Mesendoderm (in vitro differentiated cells): ENCODE measurements at regions not wholly inside any gene's neighbourhood (a gene's known extent, or its start where the extent isn't known, plus 50 kb on each side); places are given as distances from the start of the nearest gene placed in this dataset.

Experiments used
- DNase-seq: peaks from one replicate; pipeline ENCODE4 v3.0.0; 2013
- H2AK5ac ChIP-seq: 2 replicates; pipeline ENCODE4 v1.6.1; 2013; ENCODE audit warnings: low read length, inconsistent platforms
- H2BK120ac ChIP-seq: 2 replicates; pipeline ENCODE4 v1.6.1; 2013; ENCODE audit warnings: low read depth, mild to moderate bottlenecking, low read length, moderate library complexity, mixed read lengths
- H2BK15ac ChIP-seq: replicated peaks from 2 replicates; pipeline ENCODE4 v1.6.1; 2013; ENCODE audit warnings: low read depth, mild to moderate bottlenecking, moderate library complexity
- H2BK5ac ChIP-seq: 2 replicates; pipeline ENCODE4 v1.6.1; 2013; ENCODE audit warnings: low read length, inconsistent platforms
- H3K18ac ChIP-seq: 2 replicates; pipeline ENCODE4 v1.6.1; 2013; ENCODE audit warnings: mild to moderate bottlenecking, low read length, mixed read lengths
- H3K23ac ChIP-seq: one replicate; pipeline ENCODE4 v1.6.1; 2013; ENCODE audit warnings: low read length
- H3K27ac ChIP-seq: 2 replicates; pipeline ENCODE4 v1.5.1; 2013; ENCODE audit warnings: low read depth, mild to moderate bottlenecking, inconsistent platforms, low read length, moderate library complexity
- H3K27me3 ChIP-seq: 2 replicates; pipeline ENCODE4 v1.6.1; 2013; ENCODE audit warnings: low read length, control low read depth, mild to moderate bottlenecking, inconsistent platforms; ENCODE audit not compliant: insufficient read depth, poor library complexity
- H3K36me3 ChIP-seq: 2 replicates; pipeline ENCODE4 v1.6.1; 2013; ENCODE audit warnings: low read length, inconsistent platforms; ENCODE audit not compliant: control insufficient read depth, insufficient read depth
- H3K4ac ChIP-seq: one replicate; pipeline ENCODE4 v1.6.1; 2013; ENCODE audit warnings: low read depth, mild to moderate bottlenecking, low read length, moderate library complexity
- H3K4me1 ChIP-seq: 2 replicates; pipeline ENCODE4 v1.6.1; 2013; ENCODE audit warnings: low read depth, low read length, inconsistent platforms; ENCODE audit not compliant: control insufficient read depth
- H3K4me2 ChIP-seq: 2 replicates; pipeline ENCODE4 v1.6.1; 2013; ENCODE audit warnings: low read length
- H3K4me3 ChIP-seq: 2 replicates; pipeline ENCODE4 v1.5.1; 2013; ENCODE audit warnings: mild to moderate bottlenecking, low read length
- H3K56ac ChIP-seq: one replicate; pipeline ENCODE4 v1.6.1; 2013; ENCODE audit warnings: low read length
- H3K79me1 ChIP-seq: 2 replicates; pipeline ENCODE4 v1.6.1; 2013; ENCODE audit warnings: low read length, inconsistent platforms
- H3K79me2 ChIP-seq: 2 replicates; pipeline ENCODE4 v1.6.1; 2013; ENCODE audit warnings: mild to moderate bottlenecking, low read length; ENCODE audit not compliant: control insufficient read depth, insufficient read depth
- H3K9ac ChIP-seq: 2 replicates; pipeline ENCODE4 v1.6.1; 2013; ENCODE audit warnings: low read length, inconsistent platforms
- H4K5ac ChIP-seq: one replicate; pipeline ENCODE4 v1.6.1; 2013; ENCODE audit warnings: low read length
- H4K8ac ChIP-seq: one replicate; pipeline ENCODE4 v1.6.1; 2013; ENCODE audit warnings: low read depth, mild to moderate bottlenecking, control low read depth, low read length, moderate library complexity
- WGBS: extraction: QIAGEN DNeasy Blood & Tissue Kit; methylation state at CpG from one replicate; pipeline ENCODE4 v1.1.7; 2013; ENCODE audit warnings: low lambda C conversion rate, missing lambda C conversion rate; ENCODE audit not compliant: insufficient coverage; ENCODE audit errors: extremely low coverage; 5-methylcytosine and 5-hydroxymethylcytosine counted together

GRCh38 chr5:147963948-147964693 lies 57.8 kb upstream of the C5orf46 start:
- Histone ChIP-seq H2AK5ac (no peak overlapping the region), H3K27me3 (no peaks in the 10 kb centered on the region), H3K79me2 (no peaks in the 10 kb centered on the region), H4K8ac (no peak overlapping the region), H3K27ac (no peak overlapping the region), H2BK120ac (no peak overlapping the region), H3K4me1 (peaks cover 2% of the 10 kb centered on the region), H3K79me1 (no peaks in the 10 kb centered on the region), H3K4ac (no peak overlapping the region), H3K56ac (no peak overlapping the region), H3K36me3 (no peaks in the 10 kb centered on the region), H3K23ac (no peak overlapping the region), H3K4me2 (no peak overlapping the region), H2BK5ac (no peak overlapping the region), H3K9ac (no peak overlapping the region), H3K18ac (no peak overlapping the region), H3K4me3 (no peak overlapping the region), H4K5ac (no peak overlapping the region), H2BK15ac (no peak overlapping the region)
- WGBS, result no CpG with 5 or more reads among the region's 4 CpGs
- no peak for DNase-seq

- Histone ChIP-seq H3K27ac (no peak overlapping the region), H2BK5ac (no peak overlapping the region), H3K4me3 (no peak overlapping the region), H3K23ac (no peak overlapping the region), H3K27me3 (no peaks in the 10 kb centered on the region), H2AK5ac (no peak overlapping the region), H3K4me1 (peaks cover 2% of the 10 kb centered on the region), H3K79me1 (no peaks in the 10 kb centered on the region), H4K5ac (no peak overlapping the region), H3K18ac (no peak overlapping the region), H2BK15ac (no peak overlapping the region), H4K8ac (no peak overlapping the region), H3K56ac (no peak overlapping the region), H2BK120ac (no peak overlapping the region), H3K4ac (no peak overlapping the region), H3K9ac (no peak overlapping the region), H3K79me2 (no peaks in the 10 kb centered on the region), H3K4me2 (no peak overlapping the region), H3K36me3 (no peaks in the 10 kb centered on the region)
- no peak for DNase-seq
- no CpG with 5 or more reads among the region's 2 CpGs for WGBS
Observed at GRCh38 chr5:147963436-147963835, 57.1 kb upstream of the C5orf46 start.

- Histone ChIP-seq H2BK15ac (no peak overlapping the region), H3K27ac (no peak overlapping the region)
- WGBS, result no CpG with 5 or more reads among the region's 2 CpGs
Observed at GRCh38 chr5:147961208-147961749, 54.9 kb upstream of the C5orf46 start.

GRCh38 chr5:147957901-147958300 lies 51.6 kb upstream of the C5orf46 start:
- no peak overlapping the region for H2BK15ac ChIP-seq
- no peak overlapping the region for H2BK5ac ChIP-seq
- H3K4me2 ChIP-seq, result no peak overlapping the region
- H4K8ac ChIP-seq, result no peak overlapping the region
- no peak for DNase-seq
- no peak overlapping the region for H3K56ac ChIP-seq
- no peak overlapping the region for H3K23ac ChIP-seq
- no peak overlapping the region for H4K5ac ChIP-seq
- H3K4ac ChIP-seq, result no peak overlapping the region
- no peaks in the 10 kb centered on the region for H3K36me3 ChIP-seq
- no peak overlapping the region for H2AK5ac ChIP-seq
- no peaks in the 10 kb centered on the region for H3K27me3 ChIP-seq
- peaks cover 2% of the 10 kb centered on the region for H3K4me1 ChIP-seq
- H3K79me2 ChIP-seq, result no peaks in the 10 kb centered on the region
- WGBS, result no CpG with 5 or more reads among the region's 6 CpGs
- no peaks in the 10 kb centered on the region for H3K79me1 ChIP-seq
- H3K9ac ChIP-seq, result no peak overlapping the region
- H3K18ac ChIP-seq, result no peak overlapping the region
- no peak overlapping the region for H2BK120ac ChIP-seq
- H3K27ac ChIP-seq, result no peak overlapping the region
- no peak overlapping the region for H3K4me3 ChIP-seq

More at GRCh38 chr5:147961208-147961749, 54.9 kb upstream of the C5orf46 start:
- Histone ChIP-seq H3K27me3 (no peaks in the 10 kb centered on the region), H2AK5ac (no peak overlapping the region), H3K18ac (no peak overlapping the region), H2BK120ac (no peak overlapping the region), H3K4ac (no peak overlapping the region), H3K56ac (no peak overlapping the region), H4K5ac (no peak overlapping the region), H3K4me1 (peaks cover 2% of the 10 kb centered on the region), H3K79me2 (no peaks in the 10 kb centered on the region), H4K8ac (no peak overlapping the region), H3K79me1 (no peaks in the 10 kb centered on the region), H3K4me2 (no peak overlapping the region), H2BK5ac (no peak overlapping the region), H3K23ac (no peak overlapping the region), H3K9ac (no peak overlapping the region), H3K36me3 (no peaks in the 10 kb centered on the region), H3K4me3 (no peak overlapping the region)
- no peak for DNase-seq

- H2BK15ac ChIP-seq, result no peak overlapping the region
Observed at GRCh38 chr5:147956842-147957223, 50.5 kb upstream of the C5orf46 start.

More at GRCh38 chr5:147956842-147957223, 50.5 kb upstream of the C5orf46 start:
- Histone ChIP-seq H4K5ac (no peak overlapping the region), H2BK5ac (no peak overlapping the region), H3K4me2 (no peak overlapping the region), H3K9ac (no peak overlapping the region), H3K4me1 (peaks cover 2% of the 10 kb centered on the region), H2AK5ac (no peak overlapping the region), H3K18ac (no peak overlapping the region), H3K79me2 (no peaks in the 10 kb centered on the region), H2BK120ac (no peak overlapping the region), H3K4me3 (no peak overlapping the region), H3K4ac (no peak overlapping the region), H3K36me3 (no peaks in the 10 kb centered on the region), H3K27ac (no peak overlapping the region), H3K23ac (no peak overlapping the region), H3K79me1 (no peaks in the 10 kb centered on the region), H3K56ac (no peak overlapping the region), H3K27me3 (no peaks in the 10 kb centered on the region), H4K8ac (no peak overlapping the region)
- WGBS, result no CpG with 5 or more reads among the region's 2 CpGs
- DNase-seq, result no peak
